ENCODE measurements at regions not wholly inside any gene's neighbourhood (a gene's known extent, or its start where the extent isn't known, plus 50 kb on each side); places are given as distances from the start of the nearest gene placed in this dataset.

GRCh38 chr6:87975561-87975960 lies 72.1 kb upstream of the SPACA1 start:
- H3K36me3 ChIP-seq (ENCODE audit: control insufficient read depth, insufficient read depth, low read length): no peaks in the 10 kb centered on the region
- H3K27me3 ChIP-seq (ENCODE audit: control insufficient read depth, insufficient read depth, low read length): no peaks in the 10 kb centered on the region
- no peak overlapping the region for H3K4me3 ChIP-seq (ENCODE audit: low read depth, low read length)
- no peak for FAIRE-seq
- no peak for TF ChIP-seq CTCF (IDR thresholded peaks at IDR 0.05; ENCODE audit: insufficient read depth, low read length, severe bottlenecking)
- DNase-seq (ENCODE audit: low read depth): no peak

- TF ChIP-seq CTCF (IDR thresholded peaks at IDR 0.05; ENCODE audit: insufficient read depth, low read length, severe bottlenecking): no peak
- FAIRE-seq (no peak), DNase-seq (ENCODE audit: low read depth) (no peak)
- peaks cover 3% of the 10 kb centered on the region for H3K27me3 ChIP-seq (ENCODE audit: control insufficient read depth, insufficient read depth, low read length)
- H3K4me3 ChIP-seq (ENCODE audit: low read depth, low read length): no peak overlapping the region
- no peaks in the 10 kb centered on the region for H3K36me3 ChIP-seq (ENCODE audit: control insufficient read depth, insufficient read depth, low read length)
Measured at GRCh38 chr6:87972279-87972678, 75.4 kb upstream of the SPACA1 start.

- peaks cover 6% of the 10 kb centered on the region for H3K27me3 ChIP-seq (ENCODE audit: control insufficient read depth, insufficient read depth, low read length)
- no peak for TF ChIP-seq CTCF (IDR thresholded peaks at IDR 0.05; ENCODE audit: insufficient read depth, low read length, severe bottlenecking)
- DNase-seq (ENCODE audit: low read depth) (peak; percentile 69), FAIRE-seq (no peak)
- H3K4me3 ChIP-seq (ENCODE audit: low read depth, low read length): no peak overlapping the region
- H3K36me3 ChIP-seq (ENCODE audit: control insufficient read depth, insufficient read depth, low read length): no peaks in the 10 kb centered on the region
Measured at GRCh38 chr6:87971605-87972262, 75.9 kb upstream of the SPACA1 start.

GRCh38 chr6:87968435-87969278 lies 79.0 kb upstream of the SPACA1 start:
- no peak for FAIRE-seq
- H3K4me3 ChIP-seq (ENCODE audit: low read depth, low read length): peak overlapping the region; percentile 38

GRCh38 chr6:87965806-87966205 lies 81.8 kb upstream of the SPACA1 start:
- FAIRE-seq: no peak
- no peak for TF ChIP-seq CTCF (IDR thresholded peaks at IDR 0.05; ENCODE audit: insufficient read depth, low read length, severe bottlenecking)

More at GRCh38 chr6:87968435-87969278, 79.0 kb upstream of the SPACA1 start:
- Histone ChIP-seq H3K27me3 (ENCODE audit: control insufficient read depth, insufficient read depth, low read length) (peaks cover 6% of the 10 kb centered on the region), H3K36me3 (ENCODE audit: control insufficient read depth, insufficient read depth, low read length) (no peaks in the 10 kb centered on the region)
- no peak for TF ChIP-seq CTCF (IDR thresholded peaks at IDR 0.05; ENCODE audit: insufficient read depth, low read length, severe bottlenecking)
- DNase-seq (ENCODE audit: low read depth): peak; percentile 19

More at GRCh38 chr6:87965806-87966205, 81.8 kb upstream of the SPACA1 start:
- DNase-seq (ENCODE audit: low read depth): no peak
- H3K36me3 ChIP-seq (ENCODE audit: control insufficient read depth, insufficient read depth, low read length): no peaks in the 10 kb centered on the region
- H3K27me3 ChIP-seq (ENCODE audit: control insufficient read depth, insufficient read depth, low read length): peaks cover 6% of the 10 kb centered on the region
- no peak overlapping the region for H3K4me3 ChIP-seq (ENCODE audit: low read depth, low read length)

Measured in bronchial epithelial cell (primary cell).